ENCODE measurements at regions not wholly inside any gene's neighbourhood (a gene's known extent, or its start where the extent isn't known, plus 50 kb on each side); places are given as distances from the start of the nearest gene placed in this dataset.
A peak's percentile ranks its signal among the peaks of the same experiment; 100 is the strongest.

DNA sequence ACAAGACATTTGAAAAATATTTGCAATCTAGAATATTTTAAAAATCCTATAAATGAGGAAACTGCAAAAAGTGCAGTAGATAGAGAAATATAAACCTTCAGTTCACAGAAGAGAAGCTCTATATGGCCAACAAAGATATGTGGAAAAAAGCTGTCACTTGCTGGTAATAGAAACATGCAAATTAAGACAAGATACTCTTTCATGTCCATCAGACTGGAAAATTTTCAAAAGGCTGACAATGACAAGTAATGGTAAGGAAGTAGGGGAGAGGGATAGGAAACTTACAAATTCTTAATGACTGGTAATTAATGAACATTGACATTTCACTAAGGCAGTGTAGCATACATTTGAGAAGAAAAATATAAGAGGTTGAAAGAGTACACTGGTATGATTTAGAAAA lies 147.9 kb downstream of the MRPL39 start:
- Histone ChIP-seq H4K20me1 (ENCODE audit: insufficient read depth) (no peaks in the 10 kb centered on the region), H3K27me3 (replicated peaks; ENCODE audit: insufficient read depth) (no peaks in the 10 kb centered on the region), H2AFZ (no peak overlapping the region), H3K4me3 (no peak overlapping the region), H3K9me3 (ENCODE audit: low read depth) (no peaks in the 10 kb centered on the region), H3K79me2 (ENCODE audit: insufficient read depth) (no peaks in the 10 kb centered on the region), H3K4me1 (ENCODE audit: insufficient read depth) (no peaks in the 10 kb centered on the region), H3F3A (ENCODE audit: insufficient read depth) (no peaks in the 10 kb centered on the region), H3K36me3 (ENCODE audit: low read depth) (no peaks in the 10 kb centered on the region), H3K4me2 (ENCODE audit: unreplicated experiment) (no peak overlapping the region), H3K27ac (no peak overlapping the region), H3K9ac (no peak overlapping the region), H3K9me2 (ENCODE audit: insufficient read depth) (no peaks in the 10 kb centered on the region)
- in situ Hi-C loops (cut with MboI): no loop called here
- DNase-seq: no peak
- TF ChIP-seq EZH2phosphoT487 (IDR thresholded peaks at IDR 0.05; ENCODE audit: insufficient read depth, low read depth) (no peak), EZH2 (IDR thresholded peaks at IDR 0.05; ENCODE audit: insufficient read depth, poor library complexity, severe bottlenecking) (no peak)

DNA sequence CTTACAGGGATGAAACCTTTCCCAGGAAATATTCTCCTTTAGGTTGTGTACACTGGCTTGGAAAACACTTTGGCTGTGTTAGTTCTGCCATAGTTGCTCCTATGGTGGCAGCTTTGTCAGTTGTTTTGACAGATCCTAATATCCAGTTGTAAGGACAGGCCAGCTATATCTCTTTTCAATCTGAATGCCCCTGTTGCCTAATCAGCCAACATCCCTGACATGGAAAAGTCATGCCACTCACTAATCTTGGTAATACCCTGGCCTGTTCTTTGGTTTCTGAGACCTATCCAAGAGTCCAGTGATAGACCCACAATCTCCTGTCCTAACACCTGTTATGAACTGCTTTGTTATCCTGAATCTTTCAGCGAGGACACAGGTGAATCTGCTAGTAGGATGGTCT lies 148.8 kb downstream of the MRPL39 start:
- Histone ChIP-seq H3K36me3 (ENCODE audit: low read depth) (no peaks in the 10 kb centered on the region), H3K4me2 (ENCODE audit: unreplicated experiment) (no peak overlapping the region), H3K9ac (no peak overlapping the region), H3K4me3 (no peak overlapping the region), H3K9me2 (ENCODE audit: insufficient read depth) (no peaks in the 10 kb centered on the region), H3K79me2 (ENCODE audit: insufficient read depth) (no peaks in the 10 kb centered on the region), H3K27ac (no peak overlapping the region), H3K4me1 (ENCODE audit: insufficient read depth) (no peaks in the 10 kb centered on the region), H2AFZ (no peak overlapping the region), H3K27me3 (replicated peaks; ENCODE audit: insufficient read depth) (no peaks in the 10 kb centered on the region), H3F3A (ENCODE audit: insufficient read depth) (no peaks in the 10 kb centered on the region), H4K20me1 (ENCODE audit: insufficient read depth) (no peaks in the 10 kb centered on the region), H3K9me3 (ENCODE audit: low read depth) (no peaks in the 10 kb centered on the region)
- TF ChIP-seq EZH2phosphoT487 (IDR thresholded peaks at IDR 0.05; ENCODE audit: insufficient read depth, low read depth): no peak
- no peak for TF ChIP-seq EZH2 (IDR thresholded peaks at IDR 0.05; ENCODE audit: insufficient read depth, poor library complexity, severe bottlenecking)
- DNase-seq: no peak
- WGBS, 2 experiments (ENCODE audit: low coverage in 1 of 2, low lambda C conversion rate in 2 of 2, missing lambda C conversion rate in 2 of 2): 57 to 71% methylated on average over 1 of the region's 1 CpG
- in situ Hi-C loops (cut with MboI): no loop called here

DNA sequence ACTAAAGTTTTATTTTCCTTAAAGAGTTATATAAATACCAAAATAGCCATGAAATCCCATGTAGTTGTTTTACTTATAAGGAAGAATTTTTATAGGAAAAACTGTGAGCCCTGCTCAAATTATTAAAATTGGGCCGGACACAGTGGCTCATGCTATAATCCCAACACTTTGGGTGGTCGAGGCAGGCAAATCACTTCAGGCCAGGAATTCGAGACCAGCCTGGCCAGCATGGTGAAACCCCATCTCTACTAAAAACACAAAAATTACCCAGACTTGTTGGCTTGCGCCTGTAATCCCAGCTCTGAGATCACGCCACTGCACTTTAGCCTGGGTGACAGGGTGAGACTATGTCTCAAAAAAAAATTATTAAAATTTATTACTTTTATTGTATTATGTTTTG lies 149.3 kb downstream of the MRPL39 start:
- Histone ChIP-seq H3K4me1 (ENCODE audit: insufficient read depth) (no peaks in the 10 kb centered on the region), H3K4me3 (no peak overlapping the region), H2AFZ (no peak overlapping the region), H3F3A (ENCODE audit: insufficient read depth) (no peaks in the 10 kb centered on the region), H4K20me1 (ENCODE audit: insufficient read depth) (no peaks in the 10 kb centered on the region), H3K9me2 (ENCODE audit: insufficient read depth) (no peaks in the 10 kb centered on the region), H3K4me2 (ENCODE audit: unreplicated experiment) (no peak overlapping the region), H3K36me3 (ENCODE audit: low read depth) (no peaks in the 10 kb centered on the region), H3K79me2 (ENCODE audit: insufficient read depth) (no peaks in the 10 kb centered on the region), H3K27ac (no peak overlapping the region), H3K9ac (no peak overlapping the region), H3K9me3 (ENCODE audit: low read depth) (no peaks in the 10 kb centered on the region), H3K27me3 (replicated peaks; ENCODE audit: insufficient read depth) (no peaks in the 10 kb centered on the region)
- TF ChIP-seq EZH2phosphoT487 (IDR thresholded peaks at IDR 0.05; ENCODE audit: insufficient read depth, low read depth) (no peak), EZH2 (IDR thresholded peaks at IDR 0.05; ENCODE audit: insufficient read depth, poor library complexity, severe bottlenecking) (no peak)
- in situ Hi-C loops (cut with MboI): no loop called here
- DNase-seq: no peak
- 83 to 89% methylated on average over 5 of the region's 5 CpGs for WGBS, 2 experiments (ENCODE audit: low coverage in 1 of 2, low lambda C conversion rate in 2 of 2, missing lambda C conversion rate in 2 of 2)

DNA sequence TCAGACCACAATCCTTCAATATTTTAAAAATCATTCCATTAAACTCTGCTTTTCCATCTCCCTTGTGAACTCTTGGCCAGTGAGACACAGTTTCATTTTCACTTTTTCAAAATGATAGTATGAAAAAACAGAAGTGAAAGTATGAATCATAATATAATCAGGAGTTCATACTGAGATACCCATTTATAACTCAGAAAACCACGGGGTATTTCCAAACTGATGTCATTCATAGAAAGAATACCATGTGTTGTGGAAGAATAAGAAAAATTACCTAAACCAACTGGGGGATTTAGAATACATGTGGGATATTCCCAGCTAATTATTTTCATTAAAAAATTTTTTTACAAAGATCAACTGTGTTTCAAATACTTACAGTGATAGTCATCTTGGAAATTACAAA lies 149.9 kb downstream of the MRPL39 start:
- Histone ChIP-seq H3K9ac (no peak overlapping the region), H3F3A (ENCODE audit: insufficient read depth) (no peaks in the 10 kb centered on the region), H2AFZ (peak overlapping the region; percentile 20; the same call in 1 of the 2 replicates), H3K4me3 (peak overlapping the region; percentile 23; the same call in 1 of the 2 replicates), H3K27ac (no peak overlapping the region), H3K9me2 (ENCODE audit: insufficient read depth) (no peaks in the 10 kb centered on the region), H3K79me2 (ENCODE audit: insufficient read depth) (no peaks in the 10 kb centered on the region), H3K4me1 (ENCODE audit: insufficient read depth) (no peaks in the 10 kb centered on the region), H3K9me3 (ENCODE audit: low read depth) (no peaks in the 10 kb centered on the region), H4K20me1 (ENCODE audit: insufficient read depth) (no peaks in the 10 kb centered on the region), H3K27me3 (replicated peaks; ENCODE audit: insufficient read depth) (no peaks in the 10 kb centered on the region), H3K4me2 (ENCODE audit: unreplicated experiment) (peak overlapping the region; percentile 57), H3K36me3 (ENCODE audit: low read depth) (no peaks in the 10 kb centered on the region)
- peak; percentile 56 for DNase-seq
- in situ Hi-C loops (cut with MboI): no loop called here
- no peak for TF ChIP-seq EZH2 (IDR thresholded peaks at IDR 0.05; ENCODE audit: insufficient read depth, poor library complexity, severe bottlenecking)
- TF ChIP-seq EZH2phosphoT487 (IDR thresholded peaks at IDR 0.05; ENCODE audit: insufficient read depth, low read depth): no peak
- WGBS, 2 experiments (ENCODE audit: low coverage in 1 of 2, low lambda C conversion rate in 2 of 2, missing lambda C conversion rate in 2 of 2): 0% methylated on average over 1 of the region's 1 CpG

DNA sequence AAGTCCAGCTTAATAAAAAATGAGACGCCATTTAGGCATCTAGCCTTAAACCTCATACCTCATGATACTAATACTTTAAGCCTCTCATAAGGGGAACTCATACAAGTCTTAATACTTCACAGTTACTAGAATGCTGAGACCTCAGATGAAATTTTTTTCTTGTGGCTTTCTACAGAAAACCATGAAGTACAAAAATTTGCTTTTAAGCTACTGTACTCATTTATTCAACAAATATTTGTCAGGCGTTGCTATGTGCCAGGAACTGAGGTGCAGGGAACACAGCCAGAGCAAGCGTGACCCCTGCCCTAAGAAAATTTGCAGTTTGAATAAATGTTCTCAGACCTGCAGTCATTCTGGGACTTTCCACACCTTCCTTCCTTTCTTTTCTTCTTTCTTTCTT lies 150.6 kb downstream of the MRPL39 start:
- no peak for DNase-seq

More for the DNA sequence above, 150.6 kb downstream of the MRPL39 start:
- no peaks in the 10 kb centered on the region for H3K27me3 ChIP-seq (replicated peaks; ENCODE audit: insufficient read depth)
- H3K4me1 ChIP-seq (ENCODE audit: insufficient read depth): 0 out of 2 replicates have a peak, but pooled peaks cover 3% of the 10 kb centered on the region
- no peaks in the 10 kb centered on the region for H3K9me2 ChIP-seq (ENCODE audit: insufficient read depth)
- no peak overlapping the region for H3K9ac ChIP-seq
- TF ChIP-seq EZH2 (IDR thresholded peaks at IDR 0.05; ENCODE audit: insufficient read depth, poor library complexity, severe bottlenecking): no peak
- TF ChIP-seq EZH2phosphoT487 (IDR thresholded peaks at IDR 0.05; ENCODE audit: insufficient read depth, low read depth): no peak
- no peaks in the 10 kb centered on the region for H4K20me1 ChIP-seq (ENCODE audit: insufficient read depth)
- no peaks in the 10 kb centered on the region for H3K36me3 ChIP-seq (ENCODE audit: low read depth)
- no peaks in the 10 kb centered on the region for H3F3A ChIP-seq (ENCODE audit: insufficient read depth)
- no peak overlapping the region for H3K27ac ChIP-seq
- WGBS, 2 experiments (ENCODE audit: low coverage in 1 of 2, low lambda C conversion rate in 2 of 2, missing lambda C conversion rate in 2 of 2): 86 to 91% methylated on average over 3 of the region's 3 CpGs
- H2AFZ ChIP-seq: no peak overlapping the region
- H3K9me3 ChIP-seq (ENCODE audit: low read depth): no peaks in the 10 kb centered on the region
- in situ Hi-C loops (cut with MboI): no loop called here
- no peak overlapping the region for H3K4me2 ChIP-seq (ENCODE audit: unreplicated experiment)
- no peaks in the 10 kb centered on the region for H3K79me2 ChIP-seq (ENCODE audit: insufficient read depth)
- no peak overlapping the region for H3K4me3 ChIP-seq

Data from GM23248 (cell line).